HG03558 (cell line): ENCODE measurements at regions not wholly inside any gene's neighbourhood (a gene's known extent, or its start where the extent isn't known, plus 50 kb on each side); places are given as distances from the start of the nearest gene placed in this dataset.
A peak's percentile ranks its signal among the peaks of the same experiment; 100 is the strongest.

Experiments
- ATAC-seq: cut with Tn5 transposase; IDR thresholded peaks from one replicate; pipeline ENCODE4 v1.9.1; 2021; ENCODE audit warnings: moderate number of reproducible peaks; ENCODE audit not compliant: unreplicated experiment; ENCODE audit errors: extremely low read depth

DNA sequence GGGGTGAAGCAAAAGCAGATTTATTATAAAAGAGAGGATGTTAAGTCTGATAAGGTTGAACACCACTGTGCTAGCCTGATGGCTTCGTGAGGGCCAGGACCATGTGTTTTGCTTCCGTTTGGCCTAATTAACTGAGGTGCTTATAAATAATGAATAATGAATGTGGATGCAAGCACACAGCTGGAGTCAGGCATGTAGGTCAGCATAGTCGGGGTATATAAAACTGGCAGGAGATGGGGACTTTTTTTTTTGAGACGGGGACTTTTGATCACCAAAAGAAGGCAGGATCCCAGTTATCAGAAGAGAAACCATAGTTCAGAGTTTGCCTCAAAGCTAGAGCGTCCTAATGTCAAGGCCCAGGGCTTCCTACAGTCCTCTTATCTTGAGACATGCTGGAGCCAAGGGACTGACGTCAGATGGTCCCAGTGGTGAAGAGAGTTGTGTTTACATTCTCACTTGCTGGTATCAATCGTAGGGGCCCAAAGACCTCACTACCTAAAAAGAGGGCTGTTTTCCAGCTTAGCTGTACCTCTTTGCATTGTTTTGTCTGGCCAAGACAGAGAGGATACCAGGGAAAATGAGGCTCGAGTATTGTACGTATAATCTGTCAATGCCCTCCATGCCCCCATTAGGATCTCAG lies 50.4 kb downstream of the RTL9 start:
- ATAC-seq = no peak

DNA sequence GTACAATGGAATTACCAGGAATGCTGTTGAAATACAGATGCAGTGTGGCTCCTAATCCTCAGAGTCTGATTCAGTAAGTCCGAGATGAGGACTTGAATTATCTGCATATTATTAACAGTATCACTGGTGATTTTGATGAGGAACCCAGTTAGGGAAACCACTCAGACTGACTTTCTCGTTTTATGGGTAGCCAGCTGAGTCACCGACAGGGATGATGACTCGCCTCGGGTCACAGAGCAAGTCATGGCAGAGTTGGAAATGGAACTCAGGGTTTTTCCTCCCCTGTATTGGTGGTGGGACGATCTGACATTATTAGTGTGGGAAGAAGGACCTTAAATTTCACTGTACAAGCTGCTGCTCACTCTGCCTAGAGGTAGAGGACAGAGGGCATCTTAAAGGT lies 51.3 kb downstream of the RTL9 start:
- ATAC-seq = no peak

DNA sequence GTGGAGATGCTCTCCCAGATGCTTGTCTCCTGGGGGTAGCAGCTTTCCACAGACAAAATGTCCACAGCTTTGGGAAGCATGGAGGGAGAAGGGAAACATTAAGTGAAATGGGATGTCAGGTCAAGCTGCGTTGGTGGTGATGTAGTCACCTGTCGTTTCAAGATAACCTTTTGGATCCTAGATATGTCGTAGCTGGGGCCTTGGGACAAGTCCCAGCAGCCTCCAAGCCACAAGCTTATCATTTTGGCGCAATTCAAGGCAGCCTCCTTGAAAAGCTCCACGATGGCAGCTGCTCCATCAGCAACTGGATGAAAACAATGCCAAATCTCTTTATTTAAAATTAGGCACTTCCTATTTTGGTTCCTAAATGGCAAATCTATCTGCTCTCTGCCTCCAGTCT lies 52.0 kb downstream of the RTL9 start:
- no peak for ATAC-seq

DNA sequence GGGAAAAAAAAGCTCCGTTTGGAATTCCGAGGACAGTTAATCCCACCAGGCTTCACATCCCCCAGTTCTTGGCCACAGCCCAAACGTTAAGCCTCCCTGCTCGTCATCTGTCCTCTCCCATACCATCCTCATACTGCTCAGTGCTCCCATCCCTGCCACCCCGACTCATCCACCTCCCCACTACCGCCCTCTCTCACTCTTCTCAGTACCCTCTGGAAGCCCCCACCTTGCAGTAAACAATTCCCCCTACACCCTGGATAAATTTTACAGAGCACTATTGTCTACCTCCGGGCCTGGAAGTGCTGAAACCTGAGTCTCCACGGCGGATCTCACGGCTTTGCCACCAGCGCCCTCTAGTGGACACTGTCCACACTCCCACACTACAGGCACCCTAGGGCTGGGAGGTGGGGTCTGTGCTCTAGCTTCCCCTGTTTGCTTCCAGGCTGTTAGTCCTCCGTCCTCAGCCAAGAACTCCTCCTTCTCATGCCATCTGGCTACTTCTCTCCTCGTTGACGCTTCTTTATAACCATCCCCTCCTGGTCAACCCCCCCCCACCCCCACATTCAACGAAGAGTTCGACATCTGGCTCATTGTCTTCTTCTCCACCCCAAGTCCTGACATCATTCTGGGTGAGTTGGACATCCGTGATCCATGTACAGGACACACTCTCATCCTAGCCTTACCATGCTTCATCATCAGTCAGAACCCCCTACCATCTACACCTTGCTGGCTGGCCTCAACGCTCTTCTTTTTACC lies 54.5 kb downstream of the RTL9 start:
- ATAC-seq = no peak

DNA sequence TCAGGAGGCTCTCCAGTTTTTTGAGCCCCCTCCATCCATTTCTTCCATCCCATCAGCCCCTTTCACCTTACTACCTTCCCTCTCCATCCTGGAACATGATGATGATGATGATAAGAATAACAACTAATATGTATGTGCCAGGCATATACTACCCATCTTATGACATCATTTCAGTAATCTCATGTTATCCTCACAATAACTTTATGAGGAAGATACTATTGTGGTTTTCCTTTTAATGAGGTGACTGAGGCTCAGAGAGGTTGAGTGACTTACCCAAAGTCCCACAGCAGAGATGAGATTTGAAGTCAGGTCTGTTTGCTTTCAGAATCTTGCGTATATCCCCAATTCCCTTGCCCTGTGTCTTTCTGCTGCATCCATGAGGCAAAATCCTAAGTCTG lies 55.1 kb downstream of the RTL9 start:
- ATAC-seq = no peak

DNA sequence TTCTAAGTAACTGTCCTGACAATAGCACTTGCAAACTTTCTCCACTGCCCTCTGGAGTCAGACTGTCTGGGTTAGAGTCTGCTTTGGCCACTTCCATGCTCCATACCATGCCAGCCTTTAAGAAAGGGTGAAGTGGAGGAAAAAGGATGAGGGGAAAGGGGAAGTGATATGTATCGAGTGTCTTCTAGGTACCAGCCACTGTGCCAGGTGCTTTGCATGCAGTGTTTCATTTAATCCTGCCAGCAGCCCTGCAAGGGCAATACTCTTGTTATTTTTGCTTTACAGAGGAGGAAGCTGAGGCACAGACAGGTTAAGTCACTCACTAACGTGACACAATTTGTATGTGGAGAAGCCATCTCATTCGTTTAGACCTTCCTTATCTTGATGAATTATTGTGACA lies 55.6 kb downstream of the RTL9 start:
- peak; percentile 5 for ATAC-seq

DNA sequence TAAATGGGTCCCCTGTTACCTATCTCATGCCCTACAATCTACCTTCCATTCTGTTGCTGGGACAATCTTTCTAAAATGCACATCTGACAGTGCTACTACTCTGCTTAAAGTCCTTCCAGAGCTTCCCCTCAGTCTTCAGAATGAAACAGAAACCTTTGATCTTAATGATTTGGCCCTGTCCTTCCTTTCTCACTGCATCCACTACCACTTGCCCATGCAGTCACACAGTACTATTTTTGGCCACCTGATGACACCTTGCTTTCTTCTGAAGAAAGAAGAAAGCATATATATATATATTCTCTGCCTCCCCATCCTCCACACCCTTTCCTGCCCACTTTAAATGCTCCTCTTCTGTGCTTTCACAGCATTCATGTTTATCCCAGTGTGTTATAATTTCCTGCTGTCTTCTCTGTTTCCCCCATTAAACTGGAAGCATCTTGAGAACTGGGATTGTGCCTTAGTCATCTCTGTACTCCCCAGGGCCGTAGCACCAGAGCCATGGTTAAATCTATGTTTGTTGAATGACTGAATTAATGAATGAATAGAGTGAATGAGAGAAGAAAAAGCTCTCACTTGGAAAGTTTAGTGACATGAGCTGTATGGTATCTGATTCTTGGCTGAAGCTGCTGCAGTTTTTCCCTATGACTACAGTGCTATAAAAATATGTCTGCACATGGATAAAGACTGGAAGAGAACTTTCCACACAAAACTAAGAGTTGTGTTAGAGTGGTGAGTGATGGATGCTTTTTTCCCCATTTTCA lies 56.2 kb downstream of the RTL9 start:
- ATAC-seq = peak; percentile 55

DNA sequence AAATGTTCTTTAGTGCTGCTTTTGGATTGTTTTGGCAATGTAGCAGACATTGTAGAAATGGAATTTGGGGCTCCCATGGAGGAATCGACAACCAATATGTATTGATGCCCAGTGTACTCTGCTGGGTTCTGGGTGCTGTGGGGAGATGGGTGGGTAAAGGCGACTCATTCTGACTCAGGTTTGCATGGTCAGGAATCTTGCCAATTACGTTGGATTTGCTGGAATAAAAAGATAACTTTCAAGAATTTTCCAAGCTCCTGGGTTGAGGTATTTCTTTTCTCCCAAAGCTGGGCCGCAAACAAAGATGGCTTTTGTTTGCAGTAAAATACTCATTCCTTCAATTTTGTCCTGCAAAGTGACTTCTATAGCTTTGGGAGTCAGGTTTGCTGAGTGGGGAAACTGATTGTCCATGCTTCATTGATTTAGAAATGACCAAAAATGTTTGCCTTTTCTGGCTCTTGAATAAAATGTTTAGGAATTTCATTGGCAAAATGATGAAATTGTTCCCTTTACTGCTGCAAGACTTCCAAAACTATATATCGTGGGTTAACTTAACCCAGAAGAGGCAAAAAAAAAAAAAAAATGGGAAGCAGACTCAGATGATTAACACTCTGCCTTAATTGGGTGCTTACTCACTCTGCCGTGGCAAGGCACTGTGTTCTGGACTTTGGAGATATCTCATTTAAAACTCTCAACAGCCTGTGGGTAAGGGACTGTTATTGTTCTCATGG lies 57.0 kb downstream of the RTL9 start:
- no peak for ATAC-seq

DNA sequence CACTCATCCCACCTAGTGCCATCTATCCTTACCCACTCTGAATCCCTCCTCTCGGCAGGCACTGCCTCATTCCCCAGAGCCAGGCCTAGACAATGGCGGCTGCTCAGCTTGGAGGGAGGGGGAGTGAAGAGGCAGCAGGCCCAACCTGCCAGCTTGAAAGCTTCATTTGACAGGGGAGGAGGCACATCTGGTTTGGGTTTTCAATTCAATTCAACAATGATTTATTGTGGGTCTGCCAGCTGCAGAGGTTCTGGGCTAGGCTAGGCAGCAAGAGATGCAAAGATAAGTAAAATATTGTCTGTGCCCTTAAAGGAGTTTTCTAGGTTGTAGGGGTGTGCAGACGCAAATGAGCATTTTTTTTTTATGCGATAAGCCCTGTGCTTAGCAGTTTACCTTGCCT lies 58.5 kb downstream of the RTL9 start:
- ATAC-seq = no peak

DNA sequence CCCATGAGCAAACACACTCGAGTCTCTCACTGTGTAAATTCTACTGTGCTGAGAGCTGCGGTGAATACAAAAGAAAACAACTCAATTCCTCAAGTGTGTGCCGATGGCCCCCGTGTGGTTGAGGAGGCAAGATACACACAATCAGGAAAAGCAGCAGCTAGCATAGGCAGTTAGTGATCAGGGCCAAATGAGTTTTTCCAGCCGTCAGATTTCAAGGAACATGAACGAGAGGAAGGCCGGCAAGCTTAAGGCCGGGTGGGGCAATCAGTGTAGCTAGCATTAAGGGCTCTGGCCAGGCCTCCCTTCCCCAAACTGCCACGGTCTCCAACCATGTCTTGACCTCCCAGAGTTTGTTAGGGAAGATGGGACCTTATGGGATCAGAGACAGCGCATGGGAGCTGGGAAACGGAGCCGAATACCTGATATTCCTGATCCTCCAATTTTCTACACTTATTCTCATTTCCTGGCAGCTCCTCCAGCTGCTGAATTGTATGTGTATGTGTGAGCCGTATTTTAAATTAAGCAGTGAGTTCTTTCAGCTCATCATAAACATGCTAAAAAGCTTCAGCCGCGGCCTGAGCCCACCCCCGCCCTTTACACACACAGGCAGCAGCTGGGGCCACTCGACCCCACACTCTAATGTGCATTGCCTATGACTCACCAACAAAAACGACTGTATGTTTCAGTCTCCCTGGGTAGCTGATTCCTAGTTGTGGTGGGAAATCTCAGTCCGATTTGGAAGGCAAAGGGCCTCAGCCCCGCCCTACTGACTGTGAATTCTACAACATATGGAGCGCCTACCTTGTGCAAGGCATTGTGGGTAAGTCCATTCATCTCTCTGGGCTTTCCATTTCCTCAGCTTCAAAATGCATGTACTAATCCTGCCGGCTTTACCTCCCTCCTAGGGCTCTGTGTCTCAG lies 59.9 kb downstream of the RTL9 start:
- no peak for ATAC-seq

DNA sequence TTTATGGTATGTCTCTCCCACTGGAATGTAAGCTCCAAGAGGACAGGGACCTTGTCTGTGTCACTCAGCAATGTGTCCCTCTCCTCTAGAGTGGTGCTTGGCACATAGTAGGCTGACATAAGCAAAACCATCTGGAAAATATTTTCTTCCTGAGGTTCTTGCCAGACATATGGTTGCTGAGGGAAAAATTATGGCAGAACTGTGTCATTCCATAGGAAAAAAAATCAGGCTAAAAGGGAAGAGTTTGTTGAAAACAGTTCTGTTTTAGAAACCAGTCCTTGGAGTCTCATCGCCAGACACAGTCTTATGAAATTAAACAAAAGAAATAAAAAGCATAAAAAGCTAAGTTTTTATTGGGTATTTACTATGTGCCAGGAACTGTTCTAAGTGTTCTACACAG lies 60.9 kb downstream of the RTL9 start:
- no peak for ATAC-seq

DNA sequence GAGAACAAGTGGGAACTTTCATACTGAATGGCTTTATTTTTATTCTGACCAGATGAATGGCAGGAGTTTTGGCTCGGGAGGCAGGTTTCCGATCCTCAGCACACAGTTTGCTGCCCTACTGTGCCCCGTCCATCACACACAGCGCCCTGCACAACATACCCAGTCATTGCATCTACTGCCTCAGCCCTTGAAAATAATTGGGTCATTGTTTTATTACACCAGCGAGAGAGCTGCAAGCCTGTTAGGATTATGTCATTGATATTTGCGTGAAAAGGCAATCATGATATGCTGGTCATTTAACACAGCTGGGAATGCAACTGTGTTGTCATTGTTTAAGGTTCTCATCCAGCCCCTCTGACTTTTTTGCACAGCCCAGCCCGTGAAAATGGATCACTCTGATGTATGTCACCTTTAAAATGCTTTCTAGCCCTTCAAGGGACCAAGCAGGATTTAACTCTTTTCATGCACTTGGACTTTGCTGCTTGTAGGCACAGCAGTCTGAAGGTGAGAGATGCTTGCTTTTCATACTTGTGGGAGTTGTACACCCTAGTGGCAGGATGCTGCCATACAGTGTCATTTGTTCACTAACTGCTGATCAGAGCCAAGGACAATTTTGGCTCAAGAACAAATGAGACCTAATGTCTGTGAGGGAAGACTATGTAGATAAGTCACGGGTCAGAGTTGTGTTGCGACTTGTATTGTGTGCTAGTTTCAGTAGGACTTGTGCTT lies 62.3 kb downstream of the RTL9 start:
- ATAC-seq = no peak

DNA sequence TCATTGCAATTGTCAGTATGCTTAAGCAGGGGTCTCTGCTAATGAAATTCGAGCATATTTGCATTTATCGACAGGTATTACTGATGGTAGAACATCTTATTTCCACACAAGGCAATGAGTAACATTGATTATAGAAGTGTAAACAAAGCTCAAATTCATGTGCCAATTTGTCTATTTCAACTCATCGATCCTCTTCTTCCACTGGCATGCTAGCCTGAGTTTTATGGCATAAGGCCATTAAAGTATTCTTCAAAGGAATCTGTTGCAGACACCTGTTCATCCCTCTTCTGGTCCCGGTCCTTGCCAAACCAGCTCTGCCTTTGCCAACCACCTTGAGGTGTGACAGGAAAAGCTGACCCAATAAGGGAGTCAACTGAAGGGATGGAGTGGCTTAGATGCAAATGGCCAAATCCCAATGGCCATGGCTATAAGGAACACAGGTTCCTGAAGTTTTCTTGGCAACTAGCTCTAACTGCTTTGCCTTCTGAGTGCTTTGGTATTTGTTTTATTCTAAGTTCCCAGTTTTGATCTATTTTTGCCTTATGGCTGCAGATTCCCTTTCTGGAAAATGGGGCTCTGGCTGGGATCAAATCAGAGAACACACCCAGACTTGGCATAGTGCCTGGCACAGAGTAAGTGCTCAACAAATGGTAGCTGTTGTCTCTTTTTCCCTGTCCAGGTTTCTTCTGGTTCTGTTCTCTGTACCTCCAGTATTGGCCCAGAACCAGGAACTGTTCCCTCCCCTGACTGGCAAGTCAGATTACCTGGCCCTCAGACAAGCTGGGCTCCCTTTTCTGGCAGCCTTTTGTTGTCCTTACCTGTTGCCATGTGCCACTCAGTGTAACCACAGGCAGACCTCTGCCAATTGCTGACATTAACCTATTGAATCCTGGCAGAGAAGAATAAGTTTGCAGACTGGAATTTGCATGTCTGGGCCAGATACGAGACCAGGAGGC lies 63.1 kb downstream of the RTL9 start:
- no peak for ATAC-seq

DNA sequence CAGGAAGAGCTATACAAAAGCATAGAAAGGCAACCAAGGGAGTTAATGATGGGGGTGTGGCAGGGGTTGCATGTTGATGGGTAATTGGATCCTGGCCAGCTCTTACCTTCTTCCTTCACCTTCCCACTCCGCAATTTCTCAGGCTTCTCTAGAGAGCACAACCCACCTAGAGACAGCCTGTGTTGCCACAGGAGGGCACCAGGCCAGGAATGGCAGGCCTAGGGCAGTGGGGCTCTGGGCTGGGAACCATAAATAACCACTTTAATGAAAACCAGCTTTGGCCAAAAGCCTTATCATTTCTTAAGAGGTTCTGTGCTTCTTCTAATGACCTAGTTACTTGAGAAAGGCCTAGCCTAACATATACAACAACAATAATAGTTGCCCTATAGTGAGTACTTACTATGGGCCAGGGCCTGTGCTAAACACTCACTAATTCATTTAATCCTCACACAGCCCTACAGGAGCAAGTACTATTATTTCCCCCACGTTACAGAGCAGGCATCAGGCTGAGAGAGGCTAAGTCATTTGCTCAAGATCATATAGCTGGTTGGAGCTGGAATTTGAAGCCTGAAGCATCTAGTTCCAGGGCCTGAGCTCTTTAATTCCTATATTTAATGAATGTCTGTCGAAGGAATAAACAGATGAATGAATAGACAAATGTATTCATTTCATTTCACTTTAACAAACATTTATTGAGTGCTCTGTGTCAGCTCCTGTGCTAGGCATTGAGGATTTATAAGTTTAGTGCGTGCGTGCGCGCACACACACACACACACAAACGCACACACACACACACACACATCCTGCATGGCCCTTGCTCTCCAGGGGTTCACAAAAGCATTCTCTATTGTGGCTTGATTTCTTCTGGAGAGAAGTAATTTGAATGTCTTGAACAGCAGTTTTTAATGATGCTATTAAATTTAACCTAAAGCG lies 66.8 kb downstream of the RTL9 start:
- no peak for ATAC-seq

DNA sequence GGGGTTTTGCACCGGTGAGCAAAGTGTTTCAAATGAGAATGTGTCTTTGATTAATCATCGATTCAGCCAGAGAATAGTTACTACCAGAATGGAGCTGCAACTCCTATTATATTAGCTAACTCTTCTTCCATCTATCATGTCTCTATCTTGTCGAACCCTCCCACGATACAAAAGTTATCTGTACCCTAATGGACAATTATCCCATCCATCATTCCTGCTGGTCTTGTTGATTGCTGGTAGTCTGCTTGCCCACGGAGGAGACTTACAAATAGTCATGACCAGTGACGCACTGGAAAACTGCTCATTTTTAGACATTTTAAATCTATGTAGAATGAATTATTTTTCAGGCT lies 67.5 kb downstream of the RTL9 start:
- no peak for ATAC-seq

DNA sequence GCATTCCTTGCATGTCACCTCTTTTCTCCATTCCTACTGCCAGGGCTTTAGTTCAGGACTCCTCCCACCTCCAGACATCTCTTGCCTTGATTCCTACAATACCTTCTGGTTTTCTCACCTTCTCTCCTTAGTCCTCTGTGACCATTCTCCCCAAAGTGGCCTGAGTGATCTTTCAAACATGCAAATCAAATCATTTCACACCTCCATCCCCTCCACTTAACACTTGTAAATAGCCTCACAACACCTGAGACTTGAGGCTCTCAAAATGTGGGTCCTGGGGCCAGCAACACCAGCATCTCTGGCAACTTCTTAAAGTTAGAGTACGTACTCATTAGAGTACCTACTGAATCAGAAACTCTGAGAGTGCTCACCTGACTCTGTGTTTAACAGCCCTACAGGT lies 68.4 kb downstream of the RTL9 start:
- no peak for ATAC-seq

DNA sequence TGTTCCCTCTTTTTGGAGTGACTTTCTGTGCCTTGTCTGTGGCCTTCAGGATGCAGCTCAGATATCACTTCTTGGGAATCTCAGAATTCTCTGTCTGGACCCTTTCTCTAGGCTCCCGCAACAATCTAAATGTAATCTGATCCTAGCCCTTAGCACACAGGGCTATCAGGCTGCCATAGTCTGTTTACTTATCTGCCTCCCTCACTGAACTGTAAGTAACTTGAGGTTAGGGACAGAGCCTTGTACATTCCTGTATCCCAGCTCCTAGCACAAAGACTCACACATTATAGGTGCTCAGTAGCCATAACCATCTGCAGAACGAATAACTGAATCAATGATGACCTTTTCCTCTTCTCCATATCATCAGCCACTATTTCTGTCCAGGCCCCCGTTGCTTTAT lies 69.5 kb downstream of the RTL9 start:
- ATAC-seq = no peak
